Naive B cell (primary cell): ENCODE measurements at regions not wholly inside any gene's neighbourhood (a gene's known extent, or its start where the extent isn't known, plus 50 kb on each side); places are given as distances from the start of the nearest gene placed in this dataset.
"Not testable (repeated sequence)": the region's sequence is repeated elsewhere in the genome, so short reads cannot be mapped to it uniquely, and the experiment has no call there.

ENCODE experiments used
- ATAC-seq, 2 donors: fragments of 150-1000 bp; cut with Tn5 transposase; 2 replicates each; pipeline ENCODE4 v1.10.0; 2021; ENCODE audit warnings: low read depth in 2 of 2, mild to moderate bottlenecking in 2 of 2, moderate library complexity in 2 of 2
- DNase-seq: peaks from one replicate; pipeline ENCODE4 v3.0.0; 2022
- H3K27ac Mint-ChIP-seq, 6 donors: one replicate each; pipeline ENCODE4 v1.8.0; 2020 to 2022; ENCODE audit warnings: mild to moderate bottlenecking in 6 of 6, mixed read lengths in 6 of 6, moderate library complexity in 5 of 6, inconsistent platforms in 2 of 6
- H3K27me3 Mint-ChIP-seq, 3 donors: one replicate each; pipeline ENCODE4 v1.8.0; 2021 to 2022; ENCODE audit warnings: mixed read lengths in 3 of 3, mild to moderate bottlenecking in 1 of 3
- H3K36me3 Mint-ChIP-seq, 2 donors: one replicate each; pipeline ENCODE4 v1.8.0; 2020 to 2022; ENCODE audit warnings: mixed read lengths in 2 of 2, inconsistent platforms in 1 of 2, mild to moderate bottlenecking in 1 of 2
- H3K4me1 Mint-ChIP-seq, 3 donors: one replicate each; pipeline ENCODE4 v1.8.0; 2020 to 2022; ENCODE audit warnings: mixed read lengths in 3 of 3, inconsistent platforms in 1 of 3, mild to moderate bottlenecking in 1 of 3, moderate library complexity in 1 of 3
- H3K4me3 Mint-ChIP-seq, 8 donors: one replicate each; pipeline ENCODE4 v1.8.0; 2020 to 2022; ENCODE audit warnings: mild to moderate bottlenecking in 8 of 8, mixed read lengths in 8 of 8, moderate library complexity in 8 of 8, inconsistent platforms in 2 of 8
- H3K9me3 Mint-ChIP-seq, 7 donors: one replicate each; pipeline ENCODE4 v1.8.0; 2020 to 2022; ENCODE audit warnings: mixed read lengths in 7 of 7, mild to moderate bottlenecking in 5 of 7, inconsistent platforms in 2 of 7, moderate library complexity in 1 of 7

- no peaks in the 10 kb centered on the region for H3K4me1 Mint-ChIP-seq
- H3K4me3 Mint-ChIP-seq: no peak overlapping the region
These were observed 603.6 kb downstream of the COL12A1 start for GRCh38 chr6:74602206-74602605.

GRCh38 chr6:74598462-74599393, 607.1 kb downstream of the COL12A1 start:
- no peaks in the 10 kb centered on the region for H3K27me3 Mint-ChIP-seq
- H3K36me3 Mint-ChIP-seq: no peaks in the 10 kb centered on the region
- H3K4me3 Mint-ChIP-seq: no peak overlapping the region
- no peak overlapping the region for H3K27ac Mint-ChIP-seq
- ATAC-seq (no peak), DNase-seq (no peak)
- peaks cover 0 to 2% (median 0%) of the 10 kb centered on the region in 7 donors for H3K9me3 Mint-ChIP-seq
- H3K4me1 Mint-ChIP-seq: no peaks in the 10 kb centered on the region

More at GRCh38 chr6:74602206-74602605, 603.6 kb downstream of the COL12A1 start:
- Mint-ChIP-seq H3K27me3 (no peaks in the 10 kb centered on the region), H3K9me3 (peaks cover 0 to 6% (median 0%) of the 10 kb centered on the region in 7 donors), H3K27ac (no peak overlapping the region), H3K36me3 (no peaks in the 10 kb centered on the region)
- ATAC-seq: no peak
- DNase-seq: no peak

- Mint-ChIP-seq H3K4me3 (no peak overlapping the region), H3K27ac (no peak overlapping the region), H3K36me3 (no peaks in the 10 kb centered on the region), H3K27me3 (no peaks in the 10 kb centered on the region), H3K9me3 (peaks cover 0 to 6% (median 4%) of the 10 kb centered on the region in 7 donors), H3K4me1 (no peaks in the 10 kb centered on the region)
- ATAC-seq (no peak), DNase-seq (no peak)
These were observed 608.0 kb downstream of the COL12A1 start for GRCh38 chr6:74597840-74598239.

- H3K27me3 Mint-ChIP-seq: no peaks in the 10 kb centered on the region
- H3K36me3 Mint-ChIP-seq: no peaks in the 10 kb centered on the region
- DNase-seq: no peak
- H3K27ac Mint-ChIP-seq: no peak overlapping the region
- H3K4me3 Mint-ChIP-seq: no peak overlapping the region
- no peak for ATAC-seq
- H3K4me1 Mint-ChIP-seq: no peaks in the 10 kb centered on the region
- peaks cover 0 to 10% (median 4%) of the 10 kb centered on the region in 7 donors for H3K9me3 Mint-ChIP-seq
These were observed 608.6 kb downstream of the COL12A1 start for GRCh38 chr6:74597266-74597665.

- DNase-seq (no peak), ATAC-seq (no peak)
- no peak overlapping the region for H3K27ac Mint-ChIP-seq
- no peaks in the 10 kb centered on the region for H3K4me1 Mint-ChIP-seq
- no peaks in the 10 kb centered on the region for H3K36me3 Mint-ChIP-seq
- H3K4me3 Mint-ChIP-seq: no peak overlapping the region
- H3K27me3 Mint-ChIP-seq: no peaks in the 10 kb centered on the region
- H3K9me3 Mint-ChIP-seq: peaks cover 0 to 14% (median 4%) of the 10 kb centered on the region in 7 donors
These were observed 609.3 kb downstream of the COL12A1 start for GRCh38 chr6:74596588-74596987.

- not testable (repeated sequence) for H3K4me3 Mint-ChIP-seq, H3K36me3 Mint-ChIP-seq, H3K27me3 Mint-ChIP-seq, H3K4me1 Mint-ChIP-seq, H3K27ac Mint-ChIP-seq, ATAC-seq, DNase-seq
- H3K9me3 Mint-ChIP-seq: peaks cover 0 to 15% (median 6%) of the 10 kb centered on the region in 7 donors
These were observed 611.5 kb downstream of the COL12A1 start for GRCh38 chr6:74594350-74594749.

GRCh38 chr6:74588094-74588832, 617.6 kb downstream of the COL12A1 start:
- no peaks in the 10 kb centered on the region for H3K27me3 Mint-ChIP-seq
- no peak for DNase-seq

GRCh38 chr6:74587386-74587785, 618.5 kb downstream of the COL12A1 start:
- Mint-ChIP-seq H3K4me1 (no peaks in the 10 kb centered on the region), H3K4me3 (no peak overlapping the region), H3K27me3 (no peaks in the 10 kb centered on the region), H3K9me3 (peaks cover 0 to 9% (median 3%) of the 10 kb centered on the region in 7 donors), H3K36me3 (no peaks in the 10 kb centered on the region), H3K27ac (no peak overlapping the region)
- ATAC-seq (no peak), DNase-seq (no peak)

More at GRCh38 chr6:74588094-74588832, 617.6 kb downstream of the COL12A1 start:
- Mint-ChIP-seq H3K4me3 (no peak overlapping the region), H3K36me3 (no peaks in the 10 kb centered on the region), H3K4me1 (no peaks in the 10 kb centered on the region), H3K9me3 (peaks cover 0 to 15% (median 6%) of the 10 kb centered on the region in 7 donors), H3K27ac (no peak overlapping the region)
- no peak for ATAC-seq

GRCh38 chr6:74585753-74586152, 620.1 kb downstream of the COL12A1 start:
- Mint-ChIP-seq H3K9me3 (peaks cover 0 to 2% (median 0%) of the 10 kb centered on the region in 7 donors), H3K27me3 (no peaks in the 10 kb centered on the region), H3K4me3 (no peak overlapping the region), H3K36me3 (no peaks in the 10 kb centered on the region), H3K27ac (no peak overlapping the region), H3K4me1 (no peaks in the 10 kb centered on the region)
- DNase-seq (no peak), ATAC-seq (no peak)

GRCh38 chr6:74581681-74582080, 624.2 kb downstream of the COL12A1 start:
- no peaks in the 10 kb centered on the region for H3K4me1 Mint-ChIP-seq
- ATAC-seq (no peak), DNase-seq (no peak)
- H3K27ac Mint-ChIP-seq: no peak overlapping the region
- no peak overlapping the region for H3K4me3 Mint-ChIP-seq
- H3K9me3 Mint-ChIP-seq: no peaks in the 10 kb centered on the region
- H3K36me3 Mint-ChIP-seq: no peaks in the 10 kb centered on the region
- H3K27me3 Mint-ChIP-seq: no peaks in the 10 kb centered on the region

GRCh38 chr6:74579794-74580193, 626.1 kb downstream of the COL12A1 start:
- ATAC-seq: no peak
- H3K27ac Mint-ChIP-seq: no peak overlapping the region
- no peak for DNase-seq
- H3K27me3 Mint-ChIP-seq: no peaks in the 10 kb centered on the region
- H3K36me3 Mint-ChIP-seq: no peaks in the 10 kb centered on the region
- H3K4me1 Mint-ChIP-seq: no peaks in the 10 kb centered on the region
- H3K4me3 Mint-ChIP-seq: no peak overlapping the region
- H3K9me3 Mint-ChIP-seq: no peaks in the 10 kb centered on the region

GRCh38 chr6:74579047-74579446, 626.8 kb downstream of the COL12A1 start:
- Mint-ChIP-seq H3K4me3 (no peak overlapping the region), H3K9me3 (no peaks in the 10 kb centered on the region), H3K4me1 (no peaks in the 10 kb centered on the region), H3K27me3 (no peaks in the 10 kb centered on the region), H3K27ac (no peak overlapping the region), H3K36me3 (no peaks in the 10 kb centered on the region)
- ATAC-seq: no peak
- DNase-seq: no peak

GRCh38 chr6:74578339-74578738, 627.5 kb downstream of the COL12A1 start:
- no peak overlapping the region for H3K4me3 Mint-ChIP-seq
- ATAC-seq: no peak
- H3K36me3 Mint-ChIP-seq: no peaks in the 10 kb centered on the region
- H3K27ac Mint-ChIP-seq: no peak overlapping the region
- no peaks in the 10 kb centered on the region for H3K4me1 Mint-ChIP-seq
- no peaks in the 10 kb centered on the region for H3K27me3 Mint-ChIP-seq
- no peaks in the 10 kb centered on the region for H3K9me3 Mint-ChIP-seq
- no peak for DNase-seq

GRCh38 chr6:74577619-74578018, 628.2 kb downstream of the COL12A1 start:
- ATAC-seq (no peak), DNase-seq (no peak)
- no peaks in the 10 kb centered on the region for H3K9me3 Mint-ChIP-seq
- H3K4me1 Mint-ChIP-seq: no peaks in the 10 kb centered on the region
- no peaks in the 10 kb centered on the region for H3K36me3 Mint-ChIP-seq
- H3K4me3 Mint-ChIP-seq: no peak overlapping the region
- H3K27ac Mint-ChIP-seq: no peak overlapping the region
- H3K27me3 Mint-ChIP-seq: no peaks in the 10 kb centered on the region
